Transverse colon (tissue), 4 donors: ENCODE measurements at regions not wholly inside any gene's neighbourhood (a gene's known extent, or its start where the extent isn't known, plus 50 kb on each side); places are given as distances from the start of the nearest gene placed in this dataset.

ENCODE experiments used
- DNase-seq: peaks from one replicate; pipeline ENCODE4 v3.0.0-alpha.2; 2019
- H3K27ac ChIP-seq, 4 donors: fragments of 200-600 bp; sonication (generic); 2 replicates each; pipeline ENCODE4 v1.5.1; 2016 to 2018; ENCODE audit warnings: inconsistent platforms in 4 of 4
- H3K27me3 ChIP-seq: fragments of 200-600 bp; sonication (generic); 2 replicates; pipeline ENCODE4 v1.5.1; 2017; ENCODE audit warnings: inconsistent platforms
- H3K36me3 ChIP-seq, 4 donors: fragments of 200-600 bp; sonication (generic); 2 replicates each; pipeline ENCODE4 v1.5.1; 2017 to 2019; ENCODE audit warnings: inconsistent platforms in 4 of 4
- H3K4me1 ChIP-seq, 4 donors: fragments of 200-600 bp; sonication (generic); 2 replicates each; pipeline ENCODE4 v1.5.1; 2017 to 2020; ENCODE audit warnings: inconsistent platforms in 4 of 4
- H3K4me3 ChIP-seq, 4 donors: fragments of 200-600 bp; sonication (generic); 1 replicate in 1 of 4; 2 replicates in 3 of 4; pipeline versions ENCODE4 v1.5.1 to v1.6.1; 2017 to 2019; ENCODE audit warnings: inconsistent platforms in 4 of 4
- H3K9me3 ChIP-seq, 2 donors: fragments of 200-600 bp; sonication (generic); 2 replicates each; pipeline ENCODE4 v1.5.1; 2017 to 2019; ENCODE audit warnings: inconsistent platforms in 2 of 2
- CTCF ChIP-seq, 5 experiments: fragments of 200-600 bp in 3 of 5; fragments of 450-650 bp in 2 of 5; sonication (generic) in 3 of 5; IDR thresholded peaks; 1 replicate in 2 of 5; 2 replicates in 3 of 5; pipeline ENCODE4 v1.5.1; 2016 to 2017; ENCODE audit warnings: antibody characterized with exemption in 5 of 5, inconsistent platforms in 3 of 5, mild to moderate bottlenecking in 2 of 5, moderate library complexity in 1 of 5
- EP300 ChIP-seq: sonication (generic); formaldehyde crosslinking; IDR thresholded peaks from one replicate; pipeline ENCODE4 v1.6.1; 2017; ENCODE audit warnings: antibody characterized with exemption, low read depth
- POLR2A ChIP-seq: fragments of 450-650 bp; IDR thresholded peaks from one replicate; pipeline ENCODE4 v1.6.1; 2016; ENCODE audit warnings: antibody characterized with exemption, mild to moderate bottlenecking, moderate library complexity
- POLR2AphosphoS5 ChIP-seq, 3 donors: sonication (generic); formaldehyde crosslinking; IDR thresholded peaks; one replicate each; pipeline ENCODE4 v1.6.1; 2016; ENCODE audit warnings: antibody characterized with exemption in 3 of 3
- WGBS, 2 donors: methylation state at CpG; one replicate each; pipeline ENCODE4 v1.1.5; 2018; ENCODE audit warnings: low coverage in 1 of 2; 5-methylcytosine and 5-hydroxymethylcytosine counted together
- in situ Hi-C, 4 donors: fragments of 200-750 bp; cut with MboI; loops; one replicate each; pipeline versions ENCODE4 v1.15.0 to v1.15.1; 2017; ENCODE audit warnings: low sequenced_read_pairs in 3 of 4, low pct_ligation_motif_present in 1 of 4, low pct_unique_long_range_greater_than_20kb in 1 of 4
- intact Hi-C: fragments of 100-400 bp; cut with DNase I; formaldehyde crosslinking; loops from one replicate; pipeline ENCODE4 v1.15.1; 2023; ENCODE audit warnings: low total_unique reads

GRCh38 chr10:109721453-109722064, 201.8 kb downstream of the XPNPEP1 start:
- in situ Hi-C loops, result no loop called here
- H3K4me3 ChIP-seq, result no peak overlapping the region
- H3K27ac ChIP-seq, result no peak overlapping the region
- no peaks in the 10 kb centered on the region for H3K9me3 ChIP-seq
- 64 to 89% methylated on average over 1 to 3 of the region's 3 CpGs for WGBS, 2 donors
- TF ChIP-seq POLR2A (no peak), EP300 (no peak), POLR2AphosphoS5 (IDR thresholded peaks at IDR 0.05) (no peak), CTCF (IDR thresholded peaks at IDR 0.05) (no peak)
- H3K36me3 ChIP-seq, result no peaks in the 10 kb centered on the region
- no peaks in the 10 kb centered on the region for H3K4me1 ChIP-seq
- no peaks in the 10 kb centered on the region for H3K27me3 ChIP-seq
- DNase-seq, result no peak
- intact Hi-C loops, result no loop called here

GRCh38 chr10:109706026-109706560, 217.2 kb downstream of the XPNPEP1 start:
- DNase-seq, result no peak
- H3K9me3 ChIP-seq, result peaks cover 8 to 11% of the 10 kb centered on the region in 2 donors
- H3K36me3 ChIP-seq, result no peaks in the 10 kb centered on the region
- no peaks in the 10 kb centered on the region for H3K27me3 ChIP-seq
- 13 to 30% methylated on average over 1 of the region's 1 CpG for WGBS, 2 donors
- peaks cover 0 to 14% (median 6%) of the 10 kb centered on the region in 4 donors for H3K4me1 ChIP-seq
- no peak overlapping the region for H3K4me3 ChIP-seq
- intact Hi-C loops, result no loop called here
- no peak overlapping the region for H3K27ac ChIP-seq
- in situ Hi-C loops, result no loop called here
- TF ChIP-seq POLR2AphosphoS5 (IDR thresholded peaks at IDR 0.05), result no peak
- TF ChIP-seq POLR2A, result no peak
- no peak for TF ChIP-seq CTCF (IDR thresholded peaks at IDR 0.05)
- no peak for TF ChIP-seq EP300

- peak; percentile 37 for DNase-seq
- WGBS, 2 donors, result 40 to 48% methylated on average over 1 to 5 of the region's 5 CpGs
- intact Hi-C loops, result no loop called here
- Histone ChIP-seq H3K27ac (peak overlapping the region; percentile 62 to 75 (median 68)), H3K36me3 (no peaks in the 10 kb centered on the region), H3K4me3 (no peak overlapping the region), H3K4me1 (peaks cover 0 to 54% (median 23%) of the 10 kb centered on the region in 4 donors), H3K9me3 (no peaks in the 10 kb centered on the region), H3K27me3 (no peaks in the 10 kb centered on the region)
- in situ Hi-C loops, result no loop called here
- TF ChIP-seq POLR2A (no peak), CTCF (IDR thresholded peaks at IDR 0.05) (no peak), POLR2AphosphoS5 (IDR thresholded peaks at IDR 0.05) (peak in 1 of 3 donors; percentile 24), EP300 (no peak)
Measured at GRCh38 chr10:109701633-109702215, 221.6 kb downstream of the XPNPEP1 start.

- H3K27ac ChIP-seq, result peak overlapping the region; percentile 14 to 49 (median 36)
- in situ Hi-C loops, result no loop called here
- intact Hi-C loops, result no loop called here
- H3K4me3 ChIP-seq, result no peak overlapping the region
- no peaks in the 10 kb centered on the region for H3K9me3 ChIP-seq
- 42 to 60% methylated on average over 4 to 5 of the region's 5 CpGs for WGBS, 2 donors
- H3K36me3 ChIP-seq, result no peaks in the 10 kb centered on the region
- peaks cover 0 to 67% (median 29%) of the 10 kb centered on the region in 4 donors for H3K4me1 ChIP-seq
- DNase-seq, result no peak
- H3K27me3 ChIP-seq, result no peaks in the 10 kb centered on the region
- TF ChIP-seq CTCF (IDR thresholded peaks at IDR 0.05) (no peak), POLR2A (no peak), POLR2AphosphoS5 (IDR thresholded peaks at IDR 0.05) (no peak), EP300 (no peak)
Measured at GRCh38 chr10:109698882-109699664, 224.2 kb downstream of the XPNPEP1 start.
